ENCODE measurements at regions not wholly inside any gene's neighbourhood (a gene's known extent, or its start where the extent isn't known, plus 50 kb on each side); places are given as distances from the start of the nearest gene placed in this dataset.
"Not testable (repeated sequence)": the region's sequence is repeated elsewhere in the genome, so short reads cannot be mapped to it uniquely, and the experiment has no call there.

- H3K4me1 ChIP-seq (ENCODE audit: control insufficient read depth in 1 of 2, insufficient read depth in 2 of 2, low read length in 2 of 2); H3K36me3 ChIP-seq (replicated peaks in 1 of 2; ENCODE audit: control insufficient read depth in 1 of 2, insufficient read depth in 2 of 2, low read length in 2 of 2); H4K20me1 ChIP-seq (ENCODE audit: insufficient read depth, low read length); H3K9me3 ChIP-seq (replicated peaks in 1 of 2; ENCODE audit: control insufficient read depth in 1 of 2, insufficient read depth in 1 of 2, low read length in 2 of 2); H3K4me3 Mint-ChIP-seq; H2AFZ ChIP-seq (ENCODE audit: insufficient read depth, low read depth, low read length, poor library complexity, severe bottlenecking); H3K4me3 ChIP-seq (replicated peaks in 1 of 3; ENCODE audit: low read depth in 2 of 3, low read length in 3 of 3); H3K27ac ChIP-seq (ENCODE audit: low read depth in 1 of 2, low read length in 2 of 2); H3K27me3 ChIP-seq (ENCODE audit: control insufficient read depth in 2 of 2, insufficient read depth in 2 of 2, low read length in 2 of 2); H3K36me3 Mint-ChIP-seq; H3K4me2 ChIP-seq (replicated peaks; ENCODE audit: extremely low read depth, low read length, poor library complexity, severe bottlenecking); H3K9me3 Mint-ChIP-seq; H3K79me2 ChIP-seq (ENCODE audit: insufficient read depth, low read length); intact Hi-C loops (cut with micrococcal nuclease); H3K27me3 Mint-ChIP-seq (ENCODE audit: low read depth in 3 of 3); H3K9ac ChIP-seq (ENCODE audit: insufficient read depth, low read length, poor library complexity, severe bottlenecking): not testable (repeated sequence)
- Mint-ChIP-seq H3K27ac (peak overlapping the region in 1 of 7 donors; percentile 42), H3K4me1 (peaks cover 10% of the 10 kb centered on the region)
- peak; percentile 42 to 61 (median 48) for DNase-seq
- 38% methylated on average over 1 of the region's 6 CpGs for WGBS (ENCODE audit: insufficient coverage)
These were observed 222.6 kb downstream of the ATP6V0E2 start for GRCh38 chr7:150096213-150096994.

- H3K36me3 Mint-ChIP-seq; H3K4me3 Mint-ChIP-seq; H3K9me3 ChIP-seq (replicated peaks in 1 of 2; ENCODE audit: control insufficient read depth in 1 of 2, insufficient read depth in 1 of 2, low read length in 2 of 2); H3K27me3 Mint-ChIP-seq (ENCODE audit: low read depth in 3 of 3); DNase-seq; H3K27ac Mint-ChIP-seq; H3K36me3 ChIP-seq (replicated peaks in 1 of 2; ENCODE audit: control insufficient read depth in 1 of 2, insufficient read depth in 2 of 2, low read length in 2 of 2); H4K20me1 ChIP-seq (ENCODE audit: insufficient read depth, low read length); H3K4me2 ChIP-seq (replicated peaks; ENCODE audit: extremely low read depth, low read length, poor library complexity, severe bottlenecking); H3K9me3 Mint-ChIP-seq; H3K27me3 ChIP-seq (ENCODE audit: control insufficient read depth in 2 of 2, insufficient read depth in 2 of 2, low read length in 2 of 2); H3K4me1 ChIP-seq (ENCODE audit: control insufficient read depth in 1 of 2, insufficient read depth in 2 of 2, low read length in 2 of 2); H3K27ac ChIP-seq (ENCODE audit: low read depth in 1 of 2, low read length in 2 of 2); H3K4me3 ChIP-seq (replicated peaks in 1 of 3; ENCODE audit: low read depth in 2 of 3, low read length in 3 of 3); intact Hi-C loops (cut with micrococcal nuclease); H3K9ac ChIP-seq (ENCODE audit: insufficient read depth, low read length, poor library complexity, severe bottlenecking); H2AFZ ChIP-seq (ENCODE audit: insufficient read depth, low read depth, low read length, poor library complexity, severe bottlenecking); H3K79me2 ChIP-seq (ENCODE audit: insufficient read depth, low read length): not testable (repeated sequence)
- peaks cover 13% of the 10 kb centered on the region for H3K4me1 Mint-ChIP-seq
- WGBS (ENCODE audit: insufficient coverage): no CpG with 5 or more reads among the region's 7 CpGs
These were observed 224.6 kb upstream of the LRRC61 start for GRCh38 chr7:150098592-150098991.

- H3K4me1 Mint-ChIP-seq: peaks cover 11% of the 10 kb centered on the region
- H3K4me3 ChIP-seq (replicated peaks in 1 of 3; ENCODE audit: low read depth in 2 of 3, low read length in 3 of 3); H3K27ac Mint-ChIP-seq; H3K9me3 Mint-ChIP-seq; H3K27ac ChIP-seq (ENCODE audit: low read depth in 1 of 2, low read length in 2 of 2); H3K79me2 ChIP-seq (ENCODE audit: insufficient read depth, low read length); H3K9me3 ChIP-seq (replicated peaks in 1 of 2; ENCODE audit: control insufficient read depth in 1 of 2, insufficient read depth in 1 of 2, low read length in 2 of 2); H2AFZ ChIP-seq (ENCODE audit: insufficient read depth, low read depth, low read length, poor library complexity, severe bottlenecking); H3K27me3 Mint-ChIP-seq (ENCODE audit: low read depth in 3 of 3); H3K36me3 Mint-ChIP-seq; H4K20me1 ChIP-seq (ENCODE audit: insufficient read depth, low read length); H3K4me1 ChIP-seq (ENCODE audit: control insufficient read depth in 1 of 2, insufficient read depth in 2 of 2, low read length in 2 of 2); H3K36me3 ChIP-seq (replicated peaks in 1 of 2; ENCODE audit: control insufficient read depth in 1 of 2, insufficient read depth in 2 of 2, low read length in 2 of 2); DNase-seq; H3K4me3 Mint-ChIP-seq; H3K4me2 ChIP-seq (replicated peaks; ENCODE audit: extremely low read depth, low read length, poor library complexity, severe bottlenecking); H3K9ac ChIP-seq (ENCODE audit: insufficient read depth, low read length, poor library complexity, severe bottlenecking); H3K27me3 ChIP-seq (ENCODE audit: control insufficient read depth in 2 of 2, insufficient read depth in 2 of 2, low read length in 2 of 2); intact Hi-C loops (cut with micrococcal nuclease): not testable (repeated sequence)
- 92% methylated on average over 2 of the region's 7 CpGs for WGBS (ENCODE audit: insufficient coverage)
These were observed 221.9 kb upstream of the LRRC61 start for GRCh38 chr7:150101282-150101681.

- H3K36me3 Mint-ChIP-seq; H3K4me1 ChIP-seq (ENCODE audit: control insufficient read depth in 1 of 2, insufficient read depth in 2 of 2, low read length in 2 of 2); H3K79me2 ChIP-seq (ENCODE audit: insufficient read depth, low read length); H3K9ac ChIP-seq (ENCODE audit: insufficient read depth, low read length, poor library complexity, severe bottlenecking); DNase-seq; H4K20me1 ChIP-seq (ENCODE audit: insufficient read depth, low read length); H3K36me3 ChIP-seq (replicated peaks in 1 of 2; ENCODE audit: control insufficient read depth in 1 of 2, insufficient read depth in 2 of 2, low read length in 2 of 2); intact Hi-C loops (cut with micrococcal nuclease); H3K4me3 ChIP-seq (replicated peaks in 1 of 3; ENCODE audit: low read depth in 2 of 3, low read length in 3 of 3); H3K4me2 ChIP-seq (replicated peaks; ENCODE audit: extremely low read depth, low read length, poor library complexity, severe bottlenecking); H3K27ac ChIP-seq (ENCODE audit: low read depth in 1 of 2, low read length in 2 of 2); H2AFZ ChIP-seq (ENCODE audit: insufficient read depth, low read depth, low read length, poor library complexity, severe bottlenecking); H3K9me3 Mint-ChIP-seq; H3K4me1 Mint-ChIP-seq; H3K27me3 ChIP-seq (ENCODE audit: control insufficient read depth in 2 of 2, insufficient read depth in 2 of 2, low read length in 2 of 2); H3K27ac Mint-ChIP-seq; H3K9me3 ChIP-seq (replicated peaks in 1 of 2; ENCODE audit: control insufficient read depth in 1 of 2, insufficient read depth in 1 of 2, low read length in 2 of 2); H3K4me3 Mint-ChIP-seq: not testable (repeated sequence)
- H3K27me3 Mint-ChIP-seq (ENCODE audit: low read depth in 3 of 3): peaks cover 2 to 16% (median 9%) of the 10 kb centered on the region in 3 donors
- WGBS (ENCODE audit: insufficient coverage): no CpG with 5 or more reads among the region's 1 CpG
These were observed 215.9 kb upstream of the LRRC61 start for GRCh38 chr7:150107283-150107682.

Measured in CD14-positive monocyte (primary cell).